OCI-LY7 (cell line): ENCODE measurements at regions not wholly inside any gene's neighbourhood (a gene's known extent, or its start where the extent isn't known, plus 50 kb on each side); places are given as distances from the start of the nearest gene placed in this dataset.

Experiments
- CTCF ChIP-seq: fragments of 200-600 bp; sonication (generic); conservative IDR thresholded peaks from 2 replicates; pipeline ENCODE4 v1.5.1; 2014; ENCODE audit warnings: mild to moderate bottlenecking, antibody characterized with exemption, low read length, moderate library complexity, mixed read lengths
- EZH2phosphoT487 ChIP-seq: fragments of 200-600 bp; sonication (generic); IDR thresholded peaks from 2 replicates; pipeline ENCODE4 v1.6.1; 2018; ENCODE audit warnings: low read depth, borderline replicate concordance, mild to moderate bottlenecking, mixed run types, antibody characterized with exemption, low read length, moderate library complexity, mixed read lengths

- TF ChIP-seq CTCF, result no peak
- TF ChIP-seq EZH2phosphoT487, result no peak
Observed at GRCh38 chr3:16793321-16793720, 91.4 kb upstream of the PLCL2 start.
